ENCODE measurements at regions not wholly inside any gene's neighbourhood (a gene's known extent, or its start where the extent isn't known, plus 50 kb on each side); places are given as distances from the start of the nearest gene placed in this dataset.
"Not testable (repeated sequence)": the region's sequence is repeated elsewhere in the genome, so short reads cannot be mapped to it uniquely, and the experiment has no call there.

GRCh38 chrX:65072590-65072989, 96.3 kb upstream of the ZC4H2 start:
- no peaks in the 10 kb centered on the region for H3K79me2 ChIP-seq (replicated peaks; ENCODE audit: insufficient read depth, low read length)
- TF ChIP-seq EP300 (conservative IDR thresholded peaks at IDR 0.05; ENCODE audit: poor library complexity, severe bottlenecking), result no peak
- no peak for TF ChIP-seq RAD21 (conservative IDR thresholded peaks at IDR 0.05)
- TF ChIP-seq REST (IDR thresholded peaks at IDR 0.05; ENCODE audit: borderline replicate concordance), result no peak
- TF ChIP-seq CTCF (IDR thresholded peaks at IDR 0.05; ENCODE audit: poor library complexity, severe bottlenecking), result no peak
- no peak for TF ChIP-seq TAF1 (IDR thresholded peaks at IDR 0.05; ENCODE audit: low read depth)
- TF ChIP-seq EZH2 (IDR thresholded peaks at IDR 0.05; ENCODE audit: borderline replicate concordance, insufficient read depth, low read length, poor library complexity, severe bottlenecking), result no peak
- TF ChIP-seq POLR2AphosphoS5 (IDR thresholded peaks at IDR 0.05), result no peak
- TF ChIP-seq MXI1 (conservative IDR thresholded peaks at IDR 0.05; ENCODE audit: poor library complexity, severe bottlenecking), result no peak
- TF ChIP-seq SMC3 (conservative IDR thresholded peaks at IDR 0.05; ENCODE audit: poor library complexity), result no peak
- H2AFZ ChIP-seq (ENCODE audit: low read depth, low read length), result no peak overlapping the region
- no peak overlapping the region for H3K27ac ChIP-seq (ENCODE audit: low read length)
- H3K4me2 ChIP-seq (ENCODE audit: low read length), result no peak overlapping the region
- H4K20me1 ChIP-seq (ENCODE audit: insufficient read depth), result no peaks in the 10 kb centered on the region
- no peaks in the 10 kb centered on the region for H3K9me2 ChIP-seq (ENCODE audit: insufficient read depth, low read length)
- no peak overlapping the region for H3K9ac ChIP-seq (ENCODE audit: low read length)
- H3K9me3 ChIP-seq (ENCODE audit: low read length), result no peaks in the 10 kb centered on the region
- H3F3A ChIP-seq (ENCODE audit: insufficient read depth, low read length, poor library complexity, severe bottlenecking), result no peaks in the 10 kb centered on the region
- no peak overlapping the region for H3K4me3 ChIP-seq (ENCODE audit: low read length)
- H3K36me3 ChIP-seq (ENCODE audit: insufficient read depth, low read length), result no peaks in the 10 kb centered on the region
- no peaks in the 10 kb centered on the region for H3K27me3 ChIP-seq (ENCODE audit: insufficient read depth, low read depth, low read length)

GRCh38 chrX:65058626-65059025, 82.4 kb upstream of the ZC4H2 start:
- not testable (repeated sequence) for H3K36me3 ChIP-seq (ENCODE audit: insufficient read depth, low read length); H3F3A ChIP-seq (ENCODE audit: insufficient read depth, low read length, poor library complexity, severe bottlenecking); H3K9me2 ChIP-seq (ENCODE audit: insufficient read depth, low read length); H3K9me3 ChIP-seq (ENCODE audit: low read length); H2AFZ ChIP-seq (ENCODE audit: low read depth, low read length); H3K79me2 ChIP-seq (replicated peaks; ENCODE audit: insufficient read depth, low read length); H4K20me1 ChIP-seq (ENCODE audit: insufficient read depth); H3K4me2 ChIP-seq (ENCODE audit: low read length); H3K27me3 ChIP-seq (ENCODE audit: insufficient read depth, low read depth, low read length); H3K9ac ChIP-seq (ENCODE audit: low read length); H3K27ac ChIP-seq (ENCODE audit: low read length); H3K4me3 ChIP-seq (ENCODE audit: low read length)

GRCh38 chrX:65045001-65045400, 68.8 kb upstream of the ZC4H2 start:
- no peak overlapping the region for H3K4me3 ChIP-seq (ENCODE audit: low read length)
- H2AFZ ChIP-seq (ENCODE audit: low read depth, low read length), result no peak overlapping the region
- H3K9ac ChIP-seq (ENCODE audit: low read length), result no peak overlapping the region
- H3F3A ChIP-seq (ENCODE audit: insufficient read depth, low read length, poor library complexity, severe bottlenecking), result no peaks in the 10 kb centered on the region
- no peaks in the 10 kb centered on the region for H3K9me2 ChIP-seq (ENCODE audit: insufficient read depth, low read length)
- no peak overlapping the region for H3K4me2 ChIP-seq (ENCODE audit: low read length)
- no peaks in the 10 kb centered on the region for H3K79me2 ChIP-seq (replicated peaks; ENCODE audit: insufficient read depth, low read length)
- no peaks in the 10 kb centered on the region for H3K36me3 ChIP-seq (ENCODE audit: insufficient read depth, low read length)
- no peak overlapping the region for H3K27ac ChIP-seq (ENCODE audit: low read length)
- H3K27me3 ChIP-seq (ENCODE audit: insufficient read depth, low read depth, low read length), result no peaks in the 10 kb centered on the region
- no peaks in the 10 kb centered on the region for H4K20me1 ChIP-seq (ENCODE audit: insufficient read depth)
- H3K9me3 ChIP-seq (ENCODE audit: low read length), result no peaks in the 10 kb centered on the region
- TF ChIP-seq TAF1 (IDR thresholded peaks at IDR 0.05; ENCODE audit: low read depth), result no peak
- TF ChIP-seq REST (IDR thresholded peaks at IDR 0.05; ENCODE audit: borderline replicate concordance), result no peak

All from neural cell (in vitro differentiated cells).